ENCODE measurements at regions not wholly inside any gene's neighbourhood (a gene's known extent, or its start where the extent isn't known, plus 50 kb on each side); places are given as distances from the start of the nearest gene placed in this dataset.

DNA sequence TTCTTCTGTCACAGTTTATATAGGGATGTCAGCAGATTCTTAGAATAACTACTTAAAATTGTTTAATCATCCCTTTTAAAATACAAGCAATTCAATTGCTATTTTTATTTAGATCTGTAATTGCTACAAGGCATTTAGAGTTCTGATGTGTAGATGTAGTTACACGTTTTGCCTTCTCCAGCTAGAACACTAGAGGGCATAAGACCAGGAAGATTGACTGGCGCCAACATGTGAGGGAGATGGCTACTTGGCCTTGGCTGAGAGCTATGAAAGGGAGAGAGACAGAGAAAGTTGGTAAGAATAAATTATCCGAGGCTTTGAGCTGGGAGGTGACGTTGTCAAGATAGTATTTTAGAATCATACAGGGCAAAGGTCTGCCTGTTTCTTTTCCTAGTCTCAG is 563.7 kb upstream of the PRKX start:
- peak; percentile 33; the same call in 1 of the 2 replicates for TF ChIP-seq CTCF (IDR thresholded peaks at IDR 0.05)
- TF ChIP-seq ZFX (IDR thresholded peaks at IDR 0.05; ENCODE audit: borderline replicate concordance), result no peak
